Dedifferentiated amniotic fluid mesenchymal stem cell (primary cell): ENCODE measurements at regions not wholly inside any gene's neighbourhood (a gene's known extent, or its start where the extent isn't known, plus 50 kb on each side); places are given as distances from the start of the nearest gene placed in this dataset.

Experiments used
- DNase-seq: peaks from one replicate; pipeline ENCODE4 v3.0.0-alpha.2; 2016; ENCODE audit errors: extremely low spot score

DNA sequence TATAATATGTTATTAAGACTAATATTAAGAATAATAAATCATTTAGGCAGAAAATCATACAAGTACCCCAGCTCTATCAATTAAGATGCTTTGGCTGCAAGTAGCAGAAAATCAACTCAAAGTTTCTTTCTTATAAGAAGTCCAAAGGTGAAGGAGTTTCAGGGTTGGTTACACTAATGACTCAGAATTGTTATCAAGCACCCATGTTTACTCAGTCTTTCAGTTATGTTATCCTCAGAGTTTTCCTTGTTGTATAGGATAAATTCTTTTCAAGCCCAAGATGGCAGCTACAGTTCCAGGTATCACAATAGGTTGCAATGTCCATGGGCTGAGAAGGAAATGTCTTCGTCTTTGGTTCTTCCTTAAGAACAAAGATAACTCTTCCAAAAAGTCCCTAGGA lies 163.6 kb downstream of the TNFSF18 start:
- DNase-seq = no peak

DNA sequence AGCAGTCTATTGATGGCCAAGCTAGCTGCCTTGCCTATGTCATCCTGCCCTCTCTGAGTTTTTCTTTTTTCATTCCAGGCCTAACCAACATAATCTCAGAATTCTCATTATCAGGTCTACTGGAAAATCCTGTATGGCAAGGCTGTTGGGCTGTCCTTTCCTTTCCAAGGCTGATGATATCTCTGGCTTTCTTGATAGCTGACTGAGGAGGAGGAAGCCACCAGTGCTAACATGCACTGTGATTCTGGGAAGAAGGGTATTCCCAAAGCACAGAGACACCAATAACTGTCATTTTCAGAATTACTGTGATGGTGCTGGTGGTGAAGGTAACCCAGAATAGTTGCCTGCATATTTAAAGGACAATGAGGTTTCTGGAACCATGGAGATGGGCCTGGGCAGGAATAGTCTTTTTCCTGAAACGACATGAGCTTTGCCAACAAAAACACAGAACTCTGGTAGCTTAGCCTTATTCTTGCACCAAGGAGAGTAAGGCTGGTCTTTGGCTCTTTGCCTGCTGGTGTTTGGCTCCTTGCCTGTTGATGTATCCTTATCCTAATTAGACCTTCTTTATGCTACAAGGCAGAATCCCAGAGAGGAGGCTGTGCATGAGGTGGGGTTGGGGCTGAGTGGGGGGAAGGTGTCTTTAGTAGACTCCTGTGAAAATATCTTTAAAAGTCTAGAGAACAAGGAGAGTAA lies 157.4 kb downstream of the TNFSF18 start:
- DNase-seq = no peak

DNA sequence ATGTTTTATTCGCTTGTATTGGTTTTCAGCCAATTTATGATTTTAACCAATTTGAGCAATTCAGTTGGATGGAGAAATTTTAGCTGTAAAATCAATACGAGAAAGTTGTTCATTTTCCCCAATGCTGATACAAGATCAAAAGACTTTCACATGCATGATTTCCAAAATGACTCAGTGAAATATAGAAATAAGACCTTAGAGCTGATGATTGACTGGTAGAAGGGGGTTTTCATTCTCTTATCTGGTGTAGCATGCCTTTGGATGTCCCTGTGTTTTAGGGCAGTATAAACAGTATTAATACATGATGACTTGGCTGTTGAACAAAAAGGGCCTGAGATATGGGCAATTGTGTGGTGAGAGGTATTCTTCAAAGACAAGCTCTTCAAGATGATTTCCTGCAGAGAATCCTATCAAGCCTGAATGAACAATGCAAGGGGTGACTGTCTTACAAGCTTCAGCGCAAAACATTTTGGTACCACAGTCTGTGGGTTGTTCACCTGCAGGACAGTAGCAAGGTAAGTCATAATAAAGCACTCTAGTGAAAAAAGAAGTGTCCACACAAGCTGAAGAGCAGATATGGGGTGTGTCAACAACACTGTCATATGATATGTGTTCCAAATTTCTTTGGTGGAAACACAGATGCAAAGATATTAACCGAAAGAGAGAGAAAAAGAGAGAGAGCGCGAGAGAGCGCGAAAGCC lies 156.2 kb downstream of the TNFSF18 start:
- no peak for DNase-seq

DNA sequence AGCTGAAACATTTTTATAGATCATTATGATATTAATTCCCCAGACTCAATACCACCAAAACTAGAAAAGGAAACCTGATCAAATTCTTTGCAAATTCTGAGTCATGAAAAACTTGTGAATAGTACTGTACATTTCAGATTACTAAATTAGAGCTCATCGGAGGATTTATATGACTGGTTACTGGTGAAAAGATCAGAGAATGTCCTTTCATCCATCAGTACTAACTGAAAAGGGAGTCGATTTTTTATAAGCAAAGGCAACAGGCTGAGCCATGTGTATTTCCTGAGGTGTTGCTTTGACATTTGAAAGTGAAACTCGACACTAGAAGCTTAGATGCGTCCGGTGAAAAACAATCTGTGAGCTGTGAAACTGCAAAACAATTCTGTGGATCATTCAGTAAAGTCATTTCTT lies 155.7 kb downstream of the TNFSF18 start:
- no peak for DNase-seq

DNA sequence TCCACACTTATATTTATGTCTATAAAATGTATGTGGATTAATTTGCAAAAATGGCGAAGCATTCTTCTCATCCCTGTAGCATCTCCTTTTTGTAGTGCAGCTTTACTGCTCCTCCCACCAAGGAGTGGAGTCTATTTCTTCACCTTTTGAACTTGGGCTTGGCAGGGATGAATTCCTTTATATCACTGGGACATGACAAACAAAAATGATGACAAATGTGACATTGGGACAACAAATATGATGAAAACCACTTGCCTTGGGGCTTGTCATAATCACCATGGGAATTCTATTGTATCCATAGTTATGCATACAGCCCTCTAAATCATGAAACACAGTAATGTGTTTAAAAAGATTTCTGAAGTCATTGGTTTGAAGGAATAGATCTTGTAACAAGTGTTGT lies 155.0 kb downstream of the TNFSF18 start:
- DNase-seq = no peak

DNA sequence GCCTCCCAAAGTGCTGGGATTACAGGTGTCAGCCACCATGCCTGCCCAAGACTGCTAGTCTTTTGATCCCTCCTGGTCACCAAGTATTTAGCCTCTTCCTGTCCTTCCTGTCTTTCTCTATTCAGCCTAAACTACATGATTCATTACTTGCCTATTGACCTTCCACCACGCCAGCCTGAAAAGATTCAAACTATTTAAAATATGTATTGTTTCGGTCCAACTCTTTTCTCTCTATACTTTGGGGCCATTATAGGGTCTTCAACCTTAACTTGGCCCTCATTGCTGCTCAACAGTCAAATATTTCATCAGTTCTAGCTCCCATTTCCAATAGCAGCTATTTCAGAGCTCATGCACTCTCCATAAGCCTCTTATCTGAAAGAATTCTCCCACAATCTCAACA lies 153.0 kb downstream of the TNFSF18 start:
- DNase-seq = no peak

DNA sequence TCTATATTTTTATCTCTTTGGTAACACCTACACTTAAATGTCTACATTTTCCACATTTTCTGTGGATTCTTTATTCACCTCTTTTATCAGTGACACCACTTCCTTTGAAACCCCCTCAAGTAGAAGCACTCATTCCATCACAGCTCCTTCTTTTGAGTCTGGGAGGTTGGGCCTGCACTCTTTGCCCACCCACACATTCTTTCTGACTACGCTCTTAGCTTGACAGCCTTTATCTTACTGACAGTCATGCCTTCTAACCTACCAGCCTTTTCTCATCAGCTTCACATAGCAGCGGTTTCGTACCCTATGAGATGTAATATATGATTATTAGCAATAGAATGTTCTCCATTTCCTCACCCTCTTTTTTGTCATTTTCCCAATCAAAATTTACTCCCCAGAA lies 151.9 kb downstream of the TNFSF18 start:
- DNase-seq = no peak

DNA sequence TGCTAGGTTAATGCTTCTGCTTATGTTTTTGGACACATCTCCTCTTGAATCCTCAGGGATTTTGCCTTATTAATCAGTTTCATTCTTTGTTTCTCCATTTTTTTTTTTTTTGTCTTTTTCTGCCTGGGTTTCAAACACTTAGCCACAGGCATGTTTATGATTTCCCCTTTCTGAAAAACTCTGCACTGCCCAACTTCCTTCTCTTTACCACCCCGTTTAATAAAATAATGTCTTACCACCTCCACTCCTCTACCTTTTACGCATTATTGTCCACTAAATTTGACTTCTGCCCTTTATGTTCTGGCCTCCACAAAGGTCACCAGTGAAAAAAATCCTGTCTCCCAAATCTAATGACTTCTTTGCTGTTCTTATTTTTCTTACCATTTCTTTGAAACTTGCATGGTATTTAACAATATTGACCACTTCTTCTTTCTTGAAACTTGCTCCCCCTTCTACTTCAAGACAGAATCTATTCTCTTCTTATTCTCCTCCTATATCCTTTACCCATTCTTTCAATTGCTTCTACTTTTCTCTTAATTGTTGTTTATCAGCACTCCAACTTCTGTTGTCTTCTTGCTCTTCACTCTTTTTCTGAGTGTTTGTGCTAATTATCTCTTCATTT lies 150.3 kb downstream of the TNFSF18 start:
- DNase-seq = no peak

DNA sequence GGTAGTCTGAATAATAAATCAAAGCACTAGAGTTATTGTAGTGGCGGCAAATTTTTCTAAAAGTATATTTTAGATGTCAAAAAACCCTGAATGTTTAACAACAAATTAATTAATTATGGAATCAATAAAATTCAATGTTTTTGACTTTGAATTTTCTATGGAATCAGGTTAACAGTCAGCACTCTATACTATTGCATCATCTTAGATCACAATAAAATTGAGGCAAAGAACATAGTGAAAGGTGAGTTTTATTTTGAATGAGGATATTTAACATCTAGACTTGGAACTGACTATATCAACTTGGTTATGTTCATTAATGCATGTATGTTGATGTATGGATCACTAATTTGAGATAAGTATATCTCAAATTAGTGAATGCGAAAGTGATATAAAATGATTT lies 148.5 kb downstream of the TNFSF18 start:
- no peak for DNase-seq

DNA sequence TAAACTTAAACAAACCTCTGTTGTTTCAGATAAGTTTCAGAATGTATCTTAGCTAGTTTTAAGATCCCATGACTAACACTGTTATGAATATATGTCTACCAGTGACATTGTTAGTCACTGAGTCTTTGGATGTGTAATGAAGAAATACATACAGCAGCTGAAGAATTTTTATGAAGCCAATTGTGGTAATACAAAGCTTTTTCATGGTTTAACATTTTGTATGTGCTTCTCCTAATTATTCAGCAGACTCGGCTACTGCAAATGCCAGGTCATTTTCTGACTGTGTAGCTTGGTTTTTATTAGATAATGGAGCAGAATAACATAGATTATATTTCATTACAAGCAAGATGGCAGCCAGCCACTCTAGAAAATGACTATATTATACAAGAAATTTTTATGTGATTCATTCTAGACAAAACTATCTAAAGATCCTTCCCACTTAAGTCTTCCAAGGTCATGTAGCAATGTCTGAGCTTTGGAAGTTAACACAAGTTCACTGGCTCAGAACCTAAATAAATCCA lies 147.8 kb downstream of the TNFSF18 start:
- DNase-seq = peak; percentile 77

DNA sequence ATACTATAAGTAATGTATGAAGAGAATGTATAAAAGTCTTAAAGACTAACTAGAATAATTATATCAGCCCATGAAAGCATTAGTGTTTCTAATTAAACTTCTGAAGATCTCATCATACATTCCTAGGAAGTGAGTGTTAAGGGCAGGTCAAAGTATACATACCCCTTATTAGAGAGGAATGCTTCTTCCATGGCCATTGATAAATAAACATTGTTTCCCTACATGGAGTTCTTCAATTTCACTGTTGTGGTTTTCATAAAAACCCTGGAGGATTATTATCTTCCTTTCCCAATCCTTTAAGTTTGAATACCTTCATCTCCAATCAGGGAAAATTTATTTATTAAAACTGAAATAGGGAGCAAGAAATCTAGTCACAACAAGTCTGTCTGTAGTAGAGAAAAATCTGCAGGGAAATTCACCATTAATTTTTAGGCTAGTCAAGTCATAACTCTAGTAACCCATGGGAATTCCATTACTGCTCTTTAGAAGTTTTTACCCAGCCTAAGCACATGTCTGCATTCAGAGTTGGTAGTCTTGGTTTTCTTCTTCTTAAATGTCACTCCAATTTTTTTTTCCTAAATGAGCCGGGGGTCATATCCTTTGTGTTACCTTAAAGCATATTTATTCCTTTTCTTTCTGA lies 147.0 kb downstream of the TNFSF18 start:
- peak; percentile 82 for DNase-seq

DNA sequence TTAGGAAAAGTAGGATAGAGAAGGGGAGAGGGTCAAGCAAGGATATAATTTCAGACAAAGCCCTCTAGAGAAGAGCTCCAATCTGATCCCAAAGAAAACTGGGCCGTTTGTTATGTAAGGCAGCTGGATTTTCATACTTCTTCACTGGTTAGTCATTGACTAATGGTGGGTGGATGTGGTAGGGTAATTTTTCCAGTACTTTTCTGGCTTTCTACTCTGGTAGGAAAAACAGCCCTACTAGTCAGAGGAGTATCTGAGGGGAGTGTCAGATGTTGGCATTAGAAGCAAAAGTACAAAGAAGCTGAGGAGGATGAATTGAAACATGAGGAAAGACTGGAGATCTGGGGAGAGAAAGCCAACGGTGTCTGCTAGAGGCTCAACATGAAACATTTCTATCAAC lies 145.3 kb downstream of the TNFSF18 start:
- no peak for DNase-seq

DNA sequence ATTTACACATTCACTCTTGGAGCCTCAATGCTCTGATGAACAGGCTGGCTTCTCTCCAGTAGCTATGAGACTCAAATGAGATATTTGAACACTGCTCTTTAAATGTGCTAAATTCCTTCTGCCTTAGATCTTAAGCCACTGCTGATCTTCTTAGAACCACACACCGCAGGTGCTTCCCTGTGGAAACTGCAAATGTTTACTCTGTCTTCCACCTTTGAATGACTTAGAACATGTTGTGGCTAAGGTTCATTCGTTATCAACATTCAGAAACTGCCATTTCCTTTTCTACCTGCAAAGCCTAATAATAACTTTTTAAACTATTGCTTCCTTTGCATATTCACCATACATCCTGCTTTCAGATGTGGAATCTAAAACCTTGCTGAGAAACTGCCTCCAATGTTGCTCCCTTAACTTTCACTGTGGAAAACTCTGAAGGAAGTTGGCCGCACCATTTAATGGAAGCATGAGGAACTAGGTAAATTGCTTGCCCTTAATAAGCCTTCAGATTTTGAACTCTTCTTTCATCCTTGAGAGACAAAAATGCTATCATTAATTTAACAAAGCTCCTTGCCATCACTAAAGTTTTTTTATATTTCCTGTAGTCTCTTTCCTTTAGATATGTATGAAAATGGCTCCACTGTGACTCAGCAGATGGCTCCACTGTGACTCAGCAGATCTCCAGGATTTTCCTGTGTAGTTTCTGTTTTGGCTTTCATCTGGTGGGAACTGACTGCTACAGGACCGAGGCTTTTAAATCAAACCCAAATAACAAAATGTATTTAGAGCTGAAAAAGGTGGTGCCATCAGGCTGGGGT lies 143.8 kb downstream of the TNFSF18 start:
- DNase-seq = peak; percentile 66

DNA sequence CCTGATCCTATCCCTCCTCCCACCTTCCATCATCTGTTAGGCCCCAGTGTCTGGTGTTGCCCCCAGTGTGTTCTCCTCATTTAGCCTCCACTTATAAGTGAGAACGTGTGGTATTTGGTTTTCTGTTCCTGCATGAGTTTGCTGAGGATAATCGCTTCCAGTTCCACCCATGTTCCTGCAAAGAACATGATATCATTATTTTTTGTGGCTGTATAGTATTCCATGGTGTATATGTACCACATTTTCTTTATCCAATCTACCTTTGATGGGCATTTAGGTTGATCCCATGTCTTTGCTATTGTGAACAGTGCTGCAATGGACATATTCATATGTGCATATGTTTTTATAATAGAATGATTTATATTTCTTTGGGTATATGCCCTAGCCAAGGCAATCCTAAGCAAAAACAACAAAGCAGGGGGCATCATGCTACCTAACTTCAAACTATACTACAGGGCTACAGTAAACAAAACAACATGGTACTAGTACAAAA lies 142.9 kb downstream of the TNFSF18 start:
- no peak for DNase-seq

DNA sequence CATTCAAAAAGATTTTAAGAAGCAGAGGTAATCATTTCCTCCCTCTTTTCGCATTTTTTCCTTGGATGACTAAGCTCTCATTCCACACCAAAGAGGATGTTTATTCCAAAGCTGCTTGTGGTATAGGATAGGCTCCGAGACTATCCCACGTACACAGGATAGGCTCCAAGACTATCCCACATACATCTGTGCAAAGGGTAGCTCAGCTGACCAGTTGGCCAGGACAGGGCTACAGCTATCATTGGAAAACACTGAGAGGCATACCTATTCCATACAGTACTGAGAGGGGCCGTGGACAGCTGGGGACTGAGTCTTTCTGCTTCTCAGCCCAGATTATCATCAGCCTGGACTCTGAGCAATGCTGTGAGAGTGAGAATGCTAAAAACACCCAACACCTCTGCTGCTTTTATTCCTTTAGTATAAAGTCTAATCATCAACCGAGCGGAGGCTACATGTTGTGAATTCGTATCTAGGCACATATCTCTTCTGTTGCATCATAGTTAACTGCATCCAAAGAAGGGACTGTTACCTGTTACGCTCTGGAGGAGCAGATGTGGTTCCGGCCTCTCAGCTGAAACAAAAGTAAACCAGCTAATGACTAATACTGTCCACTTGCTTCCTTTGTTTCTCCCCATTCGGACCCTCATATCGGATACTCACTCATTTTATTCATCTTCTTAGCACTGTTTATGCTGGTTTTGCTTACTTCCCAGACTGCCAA lies 141.0 kb downstream of the TNFSF18 start:
- peak; percentile 79 for DNase-seq

DNA sequence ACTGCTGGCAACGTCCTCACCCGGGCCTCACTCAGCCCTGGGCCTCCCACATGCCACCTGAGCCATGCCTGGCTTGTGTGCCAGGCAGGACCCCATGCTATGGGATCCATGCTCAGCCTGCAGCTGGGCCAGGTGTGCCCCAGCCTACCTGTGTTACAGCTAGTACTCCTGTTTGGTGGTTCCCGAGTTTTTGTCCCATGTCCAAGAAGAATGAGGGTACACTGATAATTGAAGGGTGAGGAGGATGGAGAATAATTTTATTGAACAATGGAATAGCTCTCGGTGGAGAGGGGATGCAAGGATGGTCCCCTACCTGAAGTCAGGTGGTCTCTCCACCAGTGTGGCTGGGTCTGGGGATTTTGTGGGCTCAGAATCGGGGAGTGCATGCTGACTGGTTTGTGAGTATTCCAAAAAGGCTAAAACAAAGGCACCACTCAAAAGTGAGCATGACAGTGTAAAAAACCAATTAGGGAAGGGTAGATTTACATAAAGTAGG lies 137.9 kb downstream of the TNFSF18 start:
- DNase-seq = no peak

DNA sequence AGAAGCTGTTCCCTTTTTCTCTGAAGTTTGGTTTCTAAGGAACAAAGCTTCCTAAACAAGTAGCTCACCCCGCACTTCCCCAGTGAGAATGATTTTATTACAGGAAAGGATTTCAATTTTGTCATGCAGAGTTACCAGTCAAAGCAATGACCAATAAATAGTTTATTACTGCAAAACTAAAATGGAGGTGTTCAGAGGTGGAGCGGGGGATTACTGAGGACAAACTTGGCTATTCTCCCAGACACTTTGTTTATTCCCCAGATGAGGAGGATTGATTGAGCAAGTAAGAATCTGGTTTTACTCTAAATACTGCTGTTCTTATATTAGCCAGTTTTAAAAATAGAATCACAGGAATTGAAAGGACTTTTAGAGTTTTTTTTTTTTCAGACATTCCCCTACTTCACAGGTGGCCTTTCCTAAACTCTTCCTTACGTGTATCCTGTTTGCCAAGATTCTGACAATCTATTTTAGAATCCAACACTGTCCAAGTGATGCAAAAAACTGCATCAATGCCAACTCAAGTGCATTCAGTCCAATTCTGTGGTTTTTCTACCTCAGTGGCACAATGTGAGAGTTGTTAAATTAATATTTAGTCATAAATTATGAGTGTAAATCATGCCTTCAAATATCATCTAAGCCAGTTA lies 136.1 kb downstream of the TNFSF18 start:
- no peak for DNase-seq

DNA sequence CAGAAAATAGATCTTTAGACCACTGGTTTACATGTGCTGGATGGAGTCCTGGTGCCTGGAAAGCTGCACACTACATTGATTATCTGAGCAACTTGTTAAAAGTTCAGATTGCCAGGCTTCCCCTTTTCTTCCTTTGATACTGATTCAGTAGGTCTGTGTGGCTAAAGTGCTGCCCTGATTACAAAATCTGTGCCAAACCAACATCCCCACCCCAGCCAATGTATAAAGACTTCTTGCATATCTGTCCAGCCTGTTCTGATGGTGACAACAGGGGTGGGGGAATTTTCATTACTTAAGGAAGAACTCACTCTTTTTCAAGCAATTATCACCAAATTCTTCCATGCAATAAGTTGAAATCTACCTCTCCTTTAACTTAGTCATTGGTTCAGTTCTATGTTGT lies 135.5 kb downstream of the TNFSF18 start:
- DNase-seq = no peak

DNA sequence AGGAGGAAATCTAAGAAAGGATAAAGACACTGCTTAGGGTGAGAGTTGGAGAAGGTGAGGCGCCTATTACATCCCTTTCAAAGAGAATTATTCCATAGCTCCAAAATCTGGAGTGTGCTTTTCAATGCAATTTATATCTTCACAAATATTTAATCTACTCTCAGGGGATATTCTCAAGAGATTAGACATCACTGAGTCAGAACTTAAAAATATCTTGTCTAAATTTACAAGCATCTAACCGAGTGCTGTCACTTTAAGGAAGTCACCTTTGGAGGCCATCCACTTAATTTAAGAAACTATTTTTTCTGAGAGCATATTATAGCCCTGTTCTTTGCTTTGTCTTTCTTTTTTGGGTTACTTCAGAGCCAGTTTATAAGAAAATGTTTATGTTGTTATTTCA lies 134.6 kb downstream of the TNFSF18 start:
- DNase-seq = no peak

DNA sequence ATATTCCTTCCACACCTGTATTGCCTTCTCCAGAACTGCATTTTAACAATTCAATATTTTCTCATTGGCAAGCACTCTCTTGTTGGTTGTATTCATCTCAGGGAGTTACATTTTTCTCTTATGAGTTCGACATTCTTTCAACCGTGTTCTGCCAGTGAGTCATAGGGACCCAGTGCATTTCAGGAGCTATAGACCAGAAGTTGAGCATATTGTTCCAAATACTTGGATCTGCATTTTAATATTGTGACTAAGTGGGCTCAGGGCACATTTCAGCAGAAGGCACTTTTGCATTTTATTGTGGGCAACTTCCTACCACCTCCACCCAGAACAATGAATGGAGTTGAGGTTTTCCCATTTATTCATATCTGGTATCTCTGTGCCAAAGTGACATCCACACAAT lies 132.8 kb downstream of the TNFSF18 start:
- peak; percentile 97 for DNase-seq
